PC-3 (cell line): ENCODE measurements at regions not wholly inside any gene's neighbourhood (a gene's known extent, or its start where the extent isn't known, plus 50 kb on each side); places are given as distances from the start of the nearest gene placed in this dataset.

Experiments
- CTCF ChIP-seq: fragments of 300-600 bp; sonication (generic); conservative IDR thresholded peaks from 2 replicates; pipeline ENCODE4 v1.5.1; 2017; ENCODE audit warnings: antibody characterized with exemption, low read depth, mild to moderate bottlenecking, low read length
- EZH2 ChIP-seq: fragments of 300-600 bp; sonication (generic); IDR thresholded peaks from one replicate; pipeline ENCODE4 v1.6.1; 2017; ENCODE audit warnings: antibody characterized with exemption, mild to moderate bottlenecking, low read length; ENCODE audit not compliant: unreplicated experiment

DNA sequence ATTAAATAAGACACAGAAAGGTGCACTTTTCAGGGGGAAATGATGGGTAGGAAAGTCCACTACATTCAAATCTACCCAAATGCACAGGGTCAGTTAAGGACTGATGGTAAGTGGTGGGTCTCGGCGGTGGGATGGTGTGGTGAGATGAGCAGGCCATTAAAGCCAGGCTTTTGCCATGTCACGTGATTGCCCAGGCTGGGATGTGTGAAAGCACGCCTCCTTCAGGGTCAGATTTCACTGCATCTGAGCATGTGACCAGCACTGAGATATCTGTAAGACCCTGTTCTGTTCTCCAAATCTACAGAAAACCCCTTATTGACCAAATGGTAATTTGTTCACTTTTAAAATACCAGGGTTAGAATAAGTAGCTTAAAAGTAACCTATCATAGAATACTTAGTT, 301.5 kb downstream of the MEX3B start:
- TF ChIP-seq CTCF (no peak), EZH2 (no peak)
